ENCODE measurements at regions not wholly inside any gene's neighbourhood (a gene's known extent, or its start where the extent isn't known, plus 50 kb on each side); places are given as distances from the start of the nearest gene placed in this dataset.

- no peak for DNase-seq
Observed at GRCh38 chr3:22495791-22496190, 707.3 kb upstream of the UBE2E2 start.

GRCh38 chr3:22496641-22497040 lies 706.5 kb upstream of the UBE2E2 start:
- DNase-seq, result no peak

DNA sequence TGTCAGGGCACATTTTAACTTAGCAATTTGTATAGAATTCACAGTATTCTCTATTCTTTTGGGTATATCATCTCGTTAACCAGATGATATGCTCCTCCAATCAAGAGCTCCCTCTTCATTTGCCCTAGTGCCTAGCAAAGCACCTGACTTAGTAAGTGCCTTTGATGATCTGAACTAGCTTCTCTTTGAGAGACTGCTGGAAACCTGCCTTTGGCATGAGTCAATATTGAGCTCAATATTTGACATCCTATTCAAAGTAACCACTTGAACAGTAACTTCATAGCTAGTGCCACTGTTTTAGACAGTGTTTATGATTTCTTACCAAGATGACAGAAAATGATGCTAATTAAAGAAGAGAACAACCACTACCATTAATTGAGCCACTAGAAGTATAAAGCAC lies 696.3 kb upstream of the UBE2E2 start:
- no peak for DNase-seq

GRCh38 chr3:22507709-22508108 lies 695.4 kb upstream of the UBE2E2 start:
- DNase-seq, result no peak

- no peak for DNase-seq
Observed at GRCh38 chr3:22523925-22524324, 679.2 kb upstream of the UBE2E2 start.

DNA sequence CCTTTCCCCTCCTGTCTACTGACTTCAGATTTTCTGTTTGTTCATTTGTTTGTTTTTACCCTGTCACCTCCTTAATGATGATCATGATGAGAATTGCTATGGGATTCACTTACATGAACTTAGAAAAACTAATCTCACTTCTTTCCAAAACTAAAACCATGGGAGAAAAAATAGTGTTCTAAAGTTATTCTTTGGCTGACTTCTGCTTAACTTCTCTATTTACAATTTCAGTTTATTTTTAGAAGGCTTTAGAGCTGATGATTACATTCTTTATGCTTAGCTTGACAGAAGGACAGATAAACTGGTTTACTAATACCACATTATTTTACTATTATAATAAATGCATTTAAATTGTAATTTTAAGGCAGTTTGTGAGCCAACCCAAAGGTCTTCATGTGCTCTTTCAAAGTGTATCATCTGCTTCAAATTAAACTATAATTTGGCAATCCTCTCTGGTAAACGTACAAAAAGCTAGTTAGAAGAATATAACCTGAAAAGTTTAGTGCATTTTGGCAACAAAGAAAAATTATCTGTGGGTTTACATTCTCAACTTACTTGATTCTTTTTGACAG lies 676.8 kb upstream of the UBE2E2 start:
- DNase-seq, result no peak

DNA sequence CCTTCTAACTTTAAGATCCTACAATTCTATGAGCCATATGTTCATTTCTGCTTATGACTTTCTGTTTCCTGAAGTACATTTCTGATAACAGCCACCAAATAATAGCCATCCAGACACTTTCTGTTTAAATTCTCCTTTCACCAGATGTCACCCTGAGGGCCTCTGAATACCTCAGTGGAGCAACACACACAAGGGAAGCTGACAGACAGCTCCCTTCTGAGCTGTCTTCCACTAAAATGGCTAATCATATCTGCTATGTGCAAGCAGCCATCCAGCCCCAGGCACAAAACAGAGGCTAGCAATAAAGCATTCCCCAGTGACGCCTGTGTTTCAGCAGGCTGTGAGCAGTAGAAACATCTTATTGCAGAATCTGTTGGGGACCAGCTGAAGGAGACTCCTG lies 666.6 kb upstream of the UBE2E2 start:
- DNase-seq, result no peak

DNA sequence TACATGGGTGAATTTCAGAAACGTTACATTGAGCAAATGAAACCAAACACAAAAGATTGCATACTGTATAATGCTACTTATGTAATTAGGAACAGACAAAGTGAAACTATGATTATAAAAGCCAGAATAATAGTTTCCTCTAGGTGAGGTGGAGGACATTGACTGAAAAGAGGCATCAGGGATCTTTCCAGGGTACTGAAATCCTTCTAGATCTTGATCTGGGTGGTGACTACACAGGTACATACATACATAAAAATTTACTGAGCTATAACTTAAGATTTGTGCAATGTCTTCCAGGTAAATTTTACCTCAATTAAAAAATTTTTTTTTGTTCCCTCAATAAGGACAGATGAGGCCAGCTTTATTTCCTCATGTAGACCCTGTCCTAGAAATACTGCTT lies 665.6 kb upstream of the UBE2E2 start:
- DNase-seq, result no peak

- no peak for DNase-seq
Observed at GRCh38 chr3:22542311-22542710, 660.8 kb upstream of the UBE2E2 start.

GRCh38 chr3:22555753-22556435 lies 647.2 kb upstream of the UBE2E2 start:
- DNase-seq, result no peak

DNA sequence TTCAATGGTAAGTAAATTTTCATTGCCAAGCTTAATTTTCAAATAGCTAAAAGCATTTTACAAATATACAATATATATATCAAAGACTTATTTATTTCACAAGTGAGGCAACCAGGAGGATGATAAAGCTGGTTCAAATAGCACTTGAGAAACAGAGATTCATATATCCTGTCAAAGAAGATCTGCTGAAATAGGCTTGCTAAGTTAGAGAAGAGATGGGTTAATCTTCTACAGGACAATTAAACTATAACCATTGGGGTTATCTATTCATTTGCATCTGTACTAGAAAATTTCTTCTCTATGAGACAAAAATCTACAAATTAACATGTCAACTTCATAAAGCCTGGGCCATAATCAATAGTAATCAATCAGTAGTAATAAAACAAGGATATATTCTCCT lies 637.7 kb upstream of the UBE2E2 start:
- no peak for DNase-seq

DNA sequence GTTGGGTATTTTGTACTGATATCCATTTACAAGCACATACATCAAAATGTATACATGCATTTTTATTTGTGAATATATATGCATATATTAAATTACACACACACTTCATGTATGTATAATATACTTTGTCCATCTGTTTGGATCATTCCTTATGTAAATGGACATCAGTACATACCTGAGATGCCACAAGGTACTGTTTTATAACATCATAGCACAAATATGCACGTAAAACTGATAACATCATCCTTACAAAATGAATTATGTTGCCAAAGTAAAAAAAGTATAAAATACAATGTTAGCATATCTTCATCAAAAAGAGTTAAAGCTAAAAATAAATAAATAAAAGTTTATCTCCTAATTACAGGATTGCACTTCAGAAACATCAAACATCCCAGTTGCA lies 634.8 kb upstream of the UBE2E2 start:
- DNase-seq, result no peak

DNA sequence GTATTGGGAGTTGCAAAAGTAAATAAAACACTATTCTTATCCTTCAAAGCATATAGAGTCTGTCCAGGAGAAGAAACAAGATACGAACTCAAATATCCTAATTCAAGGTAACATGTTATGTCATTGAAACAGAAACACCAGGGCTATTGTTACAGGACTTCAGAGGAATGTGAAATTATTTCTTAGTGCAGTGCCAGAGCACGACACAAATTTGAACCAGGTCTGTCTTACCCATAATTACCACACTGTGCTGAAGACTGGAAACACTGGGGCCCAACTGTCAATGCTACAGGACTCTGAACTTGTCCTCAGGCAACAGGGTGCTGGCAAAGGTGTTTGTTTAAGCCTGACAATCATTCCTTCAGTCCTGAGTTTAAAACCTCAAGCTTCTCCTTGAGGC lies 633.6 kb upstream of the UBE2E2 start:
- no peak for DNase-seq

- DNase-seq, result no peak
Observed at GRCh38 chr3:22581007-22581406, 622.1 kb upstream of the UBE2E2 start.

- DNase-seq, result no peak
Observed at GRCh38 chr3:22582266-22582665, 620.9 kb upstream of the UBE2E2 start.

GRCh38 chr3:22585504-22585903 lies 617.6 kb upstream of the UBE2E2 start:
- no peak for DNase-seq

DNA sequence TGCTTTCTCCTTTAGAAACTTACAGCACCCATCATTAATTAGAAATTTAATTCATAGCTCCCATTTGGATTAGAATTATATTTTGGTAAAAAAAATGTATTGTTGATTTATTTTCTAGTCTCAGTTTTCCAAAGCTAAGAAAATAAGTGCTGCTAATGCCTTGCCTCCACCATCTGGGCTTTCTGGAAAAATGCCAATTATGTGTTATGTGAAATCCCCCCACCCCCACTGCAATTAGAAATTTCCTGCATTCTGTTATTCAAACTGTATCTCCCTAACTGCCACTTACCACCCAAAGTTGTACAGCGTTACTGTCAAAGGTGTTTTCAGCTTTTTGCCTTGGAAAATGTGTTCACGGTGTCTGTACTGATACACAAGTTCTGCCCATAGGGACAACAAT lies 617.2 kb upstream of the UBE2E2 start:
- no peak for DNase-seq

- no peak for DNase-seq
Observed at GRCh38 chr3:22587446-22587845, 615.7 kb upstream of the UBE2E2 start.

DNA sequence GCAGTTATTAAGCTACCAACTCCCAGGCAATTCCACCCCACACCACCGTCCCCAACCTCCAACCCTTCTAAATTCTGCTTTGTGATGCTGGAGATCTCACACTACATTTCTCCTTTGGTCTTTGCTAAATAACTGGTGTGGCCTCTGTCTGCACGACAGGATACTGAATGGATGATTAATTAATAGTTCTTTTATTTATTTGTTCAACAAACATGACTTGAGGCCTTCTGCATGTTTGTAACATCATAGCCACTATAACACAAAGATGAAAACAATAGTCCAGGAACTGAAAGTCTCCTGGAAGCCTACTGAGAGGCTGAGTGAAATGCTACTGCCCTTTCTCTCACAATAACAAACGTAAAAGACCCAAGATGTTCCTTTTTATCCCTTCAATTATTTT lies 609.5 kb upstream of the UBE2E2 start:
- no peak for DNase-seq

DNA sequence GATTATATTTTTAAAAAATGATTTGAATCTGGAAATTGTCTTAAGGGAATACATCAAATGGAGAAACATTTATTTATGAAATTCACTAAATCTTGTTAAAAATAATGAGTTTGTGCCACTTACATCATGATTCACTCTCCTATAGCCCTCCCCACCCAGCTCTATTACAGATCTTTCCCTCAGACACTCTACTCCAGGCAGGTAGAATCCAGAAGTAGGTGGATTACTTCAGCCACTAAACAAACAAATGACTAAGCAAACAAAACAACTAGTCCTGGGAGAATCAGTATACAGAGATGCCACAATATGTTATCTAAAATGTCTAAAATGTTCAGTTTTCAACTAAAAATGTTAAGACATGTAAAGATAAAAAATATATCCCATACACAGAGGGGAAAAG lies 608.1 kb upstream of the UBE2E2 start:
- DNase-seq, result no peak

DNA sequence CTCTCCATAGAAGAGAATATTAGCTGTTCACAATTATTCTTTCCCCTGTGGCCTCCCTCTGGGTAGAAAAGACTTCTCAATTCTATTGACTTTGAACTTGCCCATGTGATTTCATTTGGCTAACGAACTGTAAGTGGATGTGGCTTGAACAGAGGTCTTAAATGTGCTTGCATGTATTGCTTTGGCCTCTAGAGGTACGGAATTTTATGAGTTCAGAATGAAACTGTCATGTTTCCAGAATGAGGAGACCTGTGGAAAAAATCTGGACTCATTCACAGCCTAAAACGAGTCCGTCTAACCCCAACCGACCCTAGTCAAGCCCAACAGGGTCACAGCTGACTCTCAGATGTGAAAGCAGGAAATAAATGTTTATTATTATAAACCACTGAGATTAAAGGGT lies 596.7 kb upstream of the UBE2E2 start:
- no peak for DNase-seq

- no peak for DNase-seq
Observed at GRCh38 chr3:22606938-22607337, 596.2 kb upstream of the UBE2E2 start.

DNA sequence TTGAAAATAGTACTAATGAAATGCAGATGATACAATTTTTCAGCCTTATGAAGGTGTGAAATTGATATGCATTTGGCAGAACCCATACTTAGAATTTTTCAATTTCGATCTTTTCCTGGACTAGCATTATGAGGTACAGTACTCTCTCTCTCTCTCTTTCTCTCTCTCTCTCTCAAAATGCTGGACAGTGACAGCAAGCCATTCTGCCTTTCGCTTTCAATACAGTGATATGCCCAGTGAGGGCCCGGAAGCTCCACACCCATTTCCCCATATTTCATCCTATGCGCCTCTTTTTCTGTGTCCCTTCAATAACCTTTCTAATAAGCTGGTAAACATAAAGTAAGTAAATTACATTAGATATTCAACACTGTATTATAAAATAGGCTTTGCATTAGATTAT lies 595.0 kb upstream of the UBE2E2 start:
- no peak for DNase-seq

DNA sequence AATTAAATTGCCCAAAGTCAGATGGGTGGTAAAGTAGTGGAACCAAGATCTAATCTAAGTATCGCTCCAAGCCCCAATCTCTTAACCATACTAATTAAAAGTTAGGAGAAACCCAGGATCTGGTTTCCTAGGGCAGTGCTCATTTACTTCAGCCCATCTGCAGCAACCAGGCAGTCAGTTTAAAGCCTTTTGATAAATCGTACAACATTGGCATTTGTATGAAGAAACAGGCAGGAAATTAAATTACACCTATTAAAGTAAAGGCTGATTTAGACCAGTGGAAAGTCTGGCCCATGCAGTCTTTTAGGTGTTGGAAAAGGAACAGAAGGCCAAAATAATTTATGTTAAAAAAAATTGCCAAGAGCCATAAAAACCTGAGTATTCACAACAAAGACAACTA lies 594.4 kb upstream of the UBE2E2 start:
- DNase-seq, result no peak

DNA sequence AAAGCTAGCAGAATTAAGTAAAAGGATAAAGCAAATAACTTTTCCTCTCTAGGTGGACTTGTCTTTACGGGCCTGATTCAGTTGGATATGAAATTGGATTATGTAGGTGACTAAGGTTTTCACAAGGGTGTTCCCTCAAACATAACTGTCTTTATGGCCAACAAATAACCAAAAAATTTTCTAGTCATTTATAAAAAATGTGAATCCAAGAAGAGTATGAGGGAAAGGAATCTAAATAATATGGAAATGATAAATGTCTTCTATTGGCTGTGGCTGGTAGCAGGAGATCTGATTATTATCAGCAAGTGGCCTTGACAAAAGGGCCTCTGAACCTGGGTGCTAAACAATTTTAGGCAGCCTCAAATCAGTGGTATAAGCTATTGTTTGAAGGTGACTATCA lies 594.0 kb upstream of the UBE2E2 start:
- no peak for DNase-seq
